CD4-positive, alpha-beta T cell treated with Interleukin-17A for 1 hour (primary cell): ENCODE measurements at regions not wholly inside any gene's neighbourhood (a gene's known extent, or its start where the extent isn't known, plus 50 kb on each side); places are given as distances from the start of the nearest gene placed in this dataset.

Experiments used
- DNase-seq: peaks from one replicate; pipeline ENCODE4 v3.0.0-alpha.2; 2020

GRCh38 chr11:95717314-95717713 lies 72.3 kb downstream of the FAM76B start:
- DNase-seq, result no peak

GRCh38 chr11:95716266-95716665 lies 73.3 kb downstream of the FAM76B start:
- no peak for DNase-seq

DNA sequence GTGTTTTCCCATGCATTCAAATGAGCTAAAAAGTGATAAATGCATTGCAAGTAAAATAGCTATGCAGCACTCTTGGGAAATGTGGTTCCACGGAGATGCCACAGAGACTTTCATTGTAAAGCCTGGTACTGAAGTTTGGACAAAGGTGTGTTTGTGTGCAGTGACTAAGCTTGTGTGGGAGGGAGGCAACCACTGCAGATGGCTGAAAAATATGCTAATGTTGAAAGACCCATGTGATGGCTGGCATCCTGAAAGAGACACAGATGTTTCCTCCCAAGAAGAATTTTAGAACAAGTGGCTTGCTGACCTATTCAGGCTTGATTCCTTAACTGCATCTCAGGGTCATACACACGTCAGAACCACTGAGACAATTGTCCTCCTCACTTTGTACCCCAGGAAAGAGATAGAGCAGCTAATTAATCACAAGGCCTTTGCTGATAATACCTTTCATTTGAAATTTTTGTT lies 73.8 kb downstream of the FAM76B start:
- DNase-seq, result no peak

DNA sequence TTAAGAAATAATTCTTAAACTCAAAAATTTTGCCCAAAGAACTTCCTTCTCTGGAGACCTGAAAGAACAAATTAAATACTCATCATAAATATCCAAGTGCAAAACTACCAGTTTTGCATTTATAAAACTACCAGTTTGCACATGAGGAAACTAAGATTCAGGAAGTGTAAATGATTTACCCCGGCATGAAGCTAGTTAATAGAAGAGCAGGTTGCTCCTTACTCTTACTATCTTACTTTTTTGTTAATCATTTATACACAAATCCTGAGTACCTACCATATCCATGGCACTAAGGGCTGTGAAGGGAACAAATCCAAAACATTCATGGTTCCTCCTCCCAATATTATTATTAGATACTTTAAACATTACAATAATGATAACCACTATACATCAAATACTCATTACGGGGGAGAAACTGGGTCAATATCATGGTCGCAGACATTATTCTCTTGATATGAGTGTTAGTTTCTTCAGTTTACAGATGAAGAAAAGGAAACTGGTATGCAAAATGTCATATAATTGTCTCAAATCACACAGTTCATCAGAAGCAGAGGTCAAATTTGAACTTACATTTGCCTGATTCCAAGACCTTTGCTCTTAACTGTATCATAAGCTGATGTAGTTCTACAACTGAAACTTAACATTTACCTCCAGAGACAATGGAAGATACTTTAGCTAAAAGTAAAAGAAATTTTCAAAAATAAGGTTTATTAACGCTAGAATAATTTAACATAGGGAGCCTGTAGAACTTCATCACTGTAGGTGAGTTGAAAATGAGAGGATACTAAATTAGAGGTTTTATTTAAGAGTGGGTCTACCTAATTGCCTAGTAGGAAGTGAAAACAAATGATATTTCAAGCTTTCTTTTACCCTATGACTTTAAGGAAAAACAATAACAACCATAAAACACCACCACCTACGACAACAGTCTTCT lies 74.5 kb downstream of the FAM76B start:
- no peak for DNase-seq

DNA sequence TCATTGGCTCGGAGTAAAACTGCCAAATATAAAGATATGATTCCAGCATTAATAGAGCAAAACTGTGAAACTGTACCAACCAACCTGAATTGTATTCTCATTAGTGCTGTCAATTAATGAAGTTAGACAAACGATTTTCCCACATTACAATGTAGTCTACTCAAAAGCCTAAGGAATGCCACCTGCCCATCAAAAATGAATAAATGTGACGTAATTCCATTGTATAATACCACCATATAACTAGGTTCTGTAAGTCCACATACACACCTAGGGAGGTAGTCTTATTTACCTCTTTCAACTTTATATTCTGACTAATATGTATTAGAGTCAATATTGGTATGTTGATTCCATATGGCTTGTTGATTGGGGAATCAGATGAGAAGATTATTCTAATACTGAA lies 76.2 kb downstream of the FAM76B start:
- DNase-seq, result no peak

DNA sequence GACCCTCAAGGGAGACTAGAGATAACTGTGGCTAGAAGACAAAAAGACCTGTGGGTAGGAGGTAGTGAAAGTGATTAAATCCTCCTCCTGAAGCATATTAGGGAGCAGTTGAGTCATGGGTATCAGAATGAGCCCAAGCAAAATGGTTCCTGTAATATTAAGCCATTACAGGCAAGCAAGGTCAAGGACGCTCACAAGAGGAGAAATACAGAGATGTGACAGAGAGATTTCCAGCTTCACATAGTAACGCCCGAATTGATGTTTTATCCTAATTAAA lies 77.7 kb downstream of the FAM76B start:
- DNase-seq, result no peak

DNA sequence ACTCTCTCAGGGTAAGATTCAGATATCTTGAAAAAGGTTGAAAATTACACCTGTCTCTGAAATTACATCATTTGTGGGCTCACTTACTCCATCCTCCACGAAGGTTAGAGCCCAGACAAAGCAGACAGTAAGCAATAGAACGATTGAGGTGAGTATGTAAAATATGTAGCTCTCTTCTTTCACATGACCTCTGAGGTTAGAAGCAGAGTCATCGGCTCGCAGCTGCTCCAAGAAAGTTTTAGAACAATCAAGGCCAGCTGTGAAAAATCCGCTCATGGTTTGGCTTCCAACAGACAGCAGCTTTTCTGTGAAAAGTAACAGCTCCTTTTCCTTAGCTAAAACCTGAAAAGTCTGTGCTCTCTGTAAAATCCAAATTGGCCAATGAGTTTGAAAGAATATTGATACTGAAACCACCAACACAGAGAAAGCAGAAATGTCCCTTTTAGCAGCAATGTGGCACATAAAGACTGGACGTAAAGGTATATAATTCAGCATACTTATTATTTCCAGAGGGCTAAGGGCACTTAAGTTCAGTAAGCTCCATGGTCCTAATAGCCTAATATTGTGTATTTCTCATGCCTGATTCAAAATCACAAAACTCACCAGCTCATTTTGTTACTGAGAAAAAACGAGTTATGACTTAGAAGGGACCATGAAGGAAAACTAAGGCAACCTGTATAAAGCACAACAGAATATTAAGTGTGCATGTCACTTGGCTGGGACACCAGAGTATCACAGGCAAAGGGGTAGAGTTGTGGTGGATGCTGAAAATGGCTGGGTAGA lies 78.2 kb downstream of the FAM76B start:
- no peak for DNase-seq

- no peak for DNase-seq
Measured at GRCh38 chr11:95708681-95709080, 80.9 kb downstream of the FAM76B start.

GRCh38 chr11:95706974-95707387 lies 82.6 kb downstream of the FAM76B start:
- no peak for DNase-seq

DNA sequence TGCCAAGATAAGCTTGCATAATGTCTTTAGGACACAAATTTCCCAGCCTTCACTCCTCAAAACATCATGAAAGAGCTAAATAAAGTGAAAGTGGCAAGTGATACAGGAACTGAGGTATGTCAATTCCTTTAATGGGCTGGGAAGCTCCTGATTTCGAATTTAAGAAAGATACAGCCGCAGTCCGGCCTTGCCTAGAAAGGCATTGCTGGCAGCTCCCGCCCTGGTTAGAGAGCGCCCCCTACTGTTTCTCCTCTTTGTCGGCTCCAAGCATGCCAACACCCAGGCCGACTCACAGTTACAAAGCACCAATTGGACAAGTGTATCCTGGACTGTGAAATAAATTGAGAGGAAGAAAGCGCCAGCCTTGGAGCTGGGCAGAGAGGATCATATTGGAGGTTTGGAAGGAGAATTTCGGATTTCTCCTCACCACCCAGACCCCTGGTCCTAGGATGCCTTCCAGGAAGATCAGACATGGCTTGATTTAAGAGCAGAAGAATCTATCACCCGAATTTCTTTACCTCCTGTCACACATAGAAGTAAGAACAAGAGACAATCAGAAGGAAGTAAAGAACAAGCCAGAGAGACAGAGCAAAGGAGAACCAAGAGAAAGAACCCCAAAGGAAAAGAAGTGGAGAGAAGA lies 84.0 kb downstream of the FAM76B start:
- peak; percentile 91 for DNase-seq

- DNase-seq, result no peak
Measured at GRCh38 chr11:95704865-95705264, 84.7 kb downstream of the FAM76B start.

DNA sequence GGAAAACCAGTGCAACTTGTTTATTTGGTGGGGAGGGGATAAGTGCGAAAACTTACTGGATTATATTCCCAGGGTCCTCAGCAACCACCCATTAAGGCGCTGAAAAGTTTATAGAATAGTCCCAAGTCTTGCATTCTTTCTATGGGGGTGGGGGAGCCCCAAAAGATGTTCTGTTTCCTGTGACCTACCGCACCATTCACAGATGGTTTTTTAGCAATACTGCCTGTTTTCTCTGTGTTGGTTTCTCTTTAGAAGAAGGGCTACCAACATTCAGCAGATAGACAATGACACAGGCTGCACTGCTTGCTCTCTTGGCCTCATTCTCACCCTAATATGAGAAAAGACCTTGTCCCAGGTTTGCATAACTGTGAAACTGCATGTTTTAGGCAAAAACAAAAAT lies 86.5 kb downstream of the FAM76B start:
- DNase-seq, result peak; percentile 52

GRCh38 chr11:95702526-95702925 lies 87.1 kb downstream of the FAM76B start:
- DNase-seq, result no peak

DNA sequence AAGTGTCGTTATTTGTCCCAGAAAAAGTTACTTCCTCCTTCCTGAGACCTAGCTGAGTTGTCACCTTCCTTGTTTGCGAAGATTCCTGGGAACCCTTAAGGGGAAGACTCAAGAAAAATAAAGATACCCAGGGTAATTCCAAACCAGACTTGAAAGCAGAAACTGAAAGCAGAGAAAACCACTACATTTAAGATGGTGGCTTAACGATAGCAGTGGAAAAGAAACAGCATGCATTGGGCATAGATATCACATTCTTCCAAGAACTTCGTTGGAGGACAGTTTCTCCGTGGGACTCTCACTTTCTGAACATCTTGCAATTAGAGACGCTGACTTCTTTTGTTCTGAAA lies 89.1 kb downstream of the FAM76B start:
- peak; percentile 57 for DNase-seq

GRCh38 chr11:95699631-95700470 lies 89.7 kb downstream of the FAM76B start:
- peak; percentile 48 for DNase-seq

- no peak for DNase-seq
Measured at GRCh38 chr11:95698676-95699557, 90.7 kb downstream of the FAM76B start.

GRCh38 chr11:95697614-95698408 lies 91.8 kb downstream of the FAM76B start:
- peak; percentile 25 for DNase-seq

DNA sequence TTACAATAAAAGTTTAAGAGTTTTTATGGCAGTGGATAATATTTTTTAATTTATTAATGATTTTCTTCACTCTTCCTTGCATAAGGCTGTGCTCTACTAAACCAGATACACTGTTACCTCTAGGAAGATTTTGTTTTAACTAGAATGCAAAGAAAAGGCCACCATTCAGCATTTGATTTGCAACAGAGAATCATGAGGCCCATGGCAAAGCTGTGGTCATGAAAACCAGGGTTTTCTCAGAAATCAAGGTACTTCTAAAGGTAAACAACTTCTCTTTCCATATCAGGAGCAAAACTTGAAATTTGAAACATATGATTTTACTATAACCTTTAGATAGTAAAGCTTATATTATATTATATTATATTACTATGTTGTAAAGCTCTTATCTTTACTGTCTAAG lies 94.4 kb downstream of the FAM76B start:
- DNase-seq, result no peak

- no peak for DNase-seq
Measured at GRCh38 chr11:95693298-95693697, 96.3 kb downstream of the FAM76B start.

DNA sequence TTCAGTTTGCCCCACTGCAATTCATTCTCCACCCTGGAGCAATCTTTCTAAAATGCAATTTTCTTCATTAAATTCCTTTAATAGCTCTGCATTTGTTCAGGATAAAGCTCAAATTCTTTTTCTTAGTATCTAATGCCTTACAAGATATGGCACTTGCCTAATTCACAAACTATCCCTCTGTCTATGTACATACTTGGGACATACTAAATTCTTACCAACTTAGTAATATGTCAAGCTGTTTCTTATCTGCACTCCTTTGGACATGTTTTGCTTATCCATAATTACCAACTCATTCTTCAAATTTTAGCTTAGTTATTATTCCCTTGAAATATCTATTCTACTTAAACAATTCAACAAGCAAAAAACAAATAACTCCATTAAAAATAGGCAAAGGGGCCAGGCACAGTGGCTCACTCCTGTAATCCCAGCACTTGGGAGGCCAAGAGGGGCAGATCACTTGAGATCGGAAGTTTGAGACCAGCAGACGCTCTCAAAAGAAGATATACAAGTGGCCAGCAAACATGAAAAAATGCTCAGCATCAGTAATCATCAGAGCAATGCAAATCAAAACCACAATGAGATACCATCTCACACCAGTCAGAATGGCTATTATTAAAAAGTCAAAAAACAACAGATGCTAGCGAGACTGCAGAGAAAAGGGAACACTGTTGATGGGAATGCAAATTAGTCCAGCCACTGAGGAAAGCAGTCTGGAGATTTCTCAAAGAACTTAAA lies 96.9 kb downstream of the FAM76B start:
- no peak for DNase-seq
